HepG2 (cell line): ENCODE measurements at regions not wholly inside any gene's neighbourhood (a gene's known extent, or its start where the extent isn't known, plus 50 kb on each side); places are given as distances from the start of the nearest gene placed in this dataset.

Experiments used
- CBFB ChIP-seq: sonication (generic); formaldehyde crosslinking; IDR thresholded peaks from 2 replicates; pipeline ENCODE4 v1.4.0; 2020; ENCODE audit warnings: missing genetic modification reagents
- CHCHD3 ChIP-seq: sonication (generic); formaldehyde crosslinking; IDR thresholded peaks from 2 replicates; pipeline ENCODE4 v1.8.0; 2022; ENCODE audit warnings: mild to moderate bottlenecking, missing genetic modification reagents, moderate library complexity
- CREBL2 ChIP-seq: sonication (generic); formaldehyde crosslinking; IDR thresholded peaks from 2 replicates; pipeline ENCODE4 v1.8.1; 2023; ENCODE audit warnings: missing genetic modification reagents, mild to moderate bottlenecking, borderline replicate concordance
- DRAP1 ChIP-seq: IDR thresholded peaks from 2 replicates; pipeline ENCODE4 v1.6.1; 2016; ENCODE audit warnings: missing genetic modification reagents, missing compliant biosample characterization
- EEA1 ChIP-seq: sonication (generic); formaldehyde crosslinking; IDR thresholded peaks from 2 replicates; pipeline ENCODE4 v1.5.1; 2020; ENCODE audit warnings: mild to moderate bottlenecking, missing genetic modification reagents, borderline replicate concordance
- FIP1L1 ChIP-seq: fragments of 200-400 bp; formaldehyde crosslinking; IDR thresholded peaks from 2 replicates; pipeline ENCODE4 v1.6.1; 2018; ENCODE audit warnings: low read depth, mild to moderate bottlenecking, low read length, moderate library complexity, borderline replicate concordance; ENCODE audit not compliant: insufficient read depth
- FOSL2 ChIP-seq: sonication (generic); formaldehyde crosslinking; IDR thresholded peaks from 2 replicates; pipeline ENCODE4 v1.4.0; 2020; ENCODE audit warnings: missing genetic modification reagents
- NR1H2 ChIP-seq: sonication (generic); formaldehyde crosslinking; IDR thresholded peaks from 2 replicates; pipeline ENCODE4 v1.8.1; 2022; ENCODE audit warnings: low read depth, missing genetic modification reagents, borderline replicate concordance
- SIN3B ChIP-seq: fragments of 150-350 bp; IDR thresholded peaks from 2 replicates; pipeline ENCODE4 v1.6.1; 2014; ENCODE audit warnings: low read length
- SOX13 ChIP-seq, 3 experiments: fragments of 450-650 bp in 1 of 3; sonication (generic) in 1 of 3; formaldehyde crosslinking in 1 of 3; IDR thresholded peaks in 2 of 3; conservative IDR thresholded peaks in 1 of 3; 2 replicates each; pipeline versions ENCODE4 v1.5.0 to v1.6.1; 2016 to 2020; ENCODE audit warnings: antibody characterized with exemption in 1 of 3, mild to moderate bottlenecking in 1 of 3, missing compliant biosample characterization in 1 of 3, missing genetic modification reagents in 1 of 3, moderate library complexity in 1 of 3
- TEAD3 ChIP-seq: optimal IDR thresholded peaks from 2 replicates; pipeline ENCODE3; 2016; ENCODE audit warnings: borderline replicate concordance
- ZBTB20 ChIP-seq: sonication (generic); formaldehyde crosslinking; IDR thresholded peaks from 2 replicates; pipeline ENCODE4 v1.8.1; 2023; ENCODE audit warnings: missing genetic modification reagents, low read depth, mild to moderate bottlenecking, borderline replicate concordance
- ZNF263 ChIP-seq: sonication (generic); formaldehyde crosslinking; IDR thresholded peaks from 2 replicates; pipeline ENCODE4 v1.4.0; 2020; ENCODE audit warnings: missing genetic modification reagents
- ZNF777 ChIP-seq: sonication (generic); formaldehyde crosslinking; IDR thresholded peaks from 2 replicates; pipeline ENCODE4 v1.4.0; 2020; ENCODE audit warnings: missing genetic modification reagents
- ZNF790 ChIP-seq: sonication (generic); formaldehyde crosslinking; IDR thresholded peaks from 2 replicates; pipeline ENCODE4 v1.8.0; 2022; ENCODE audit warnings: missing genetic modification reagents, mild to moderate bottlenecking, borderline replicate concordance
- ZSCAN21 ChIP-seq: sonication (generic); formaldehyde crosslinking; IDR thresholded peaks from 2 replicates; pipeline ENCODE4 v1.8.0; 2022; ENCODE audit warnings: mild to moderate bottlenecking, missing genetic modification reagents, moderate library complexity, borderline replicate concordance
- TF ChIP-seq, protein P1 (sequence below): sonication (generic); formaldehyde crosslinking; IDR thresholded peaks from 2 replicates; pipeline ENCODE4 v1.4.0; 2020; ENCODE audit warnings: missing genetic modification reagents
- TF ChIP-seq, protein P2 (sequence below): sonication (generic); formaldehyde crosslinking; IDR thresholded peaks from 2 replicates; pipeline ENCODE4 v1.5.1; 2020; ENCODE audit warnings: mild to moderate bottlenecking, missing genetic modification reagents, moderate library complexity
- TF ChIP-seq, protein P3 (sequence below): fragments of 450-650 bp; IDR thresholded peaks from 2 replicates; pipeline ENCODE4 v1.6.1; 2017; ENCODE audit warnings: mild to moderate bottlenecking

DNA sequence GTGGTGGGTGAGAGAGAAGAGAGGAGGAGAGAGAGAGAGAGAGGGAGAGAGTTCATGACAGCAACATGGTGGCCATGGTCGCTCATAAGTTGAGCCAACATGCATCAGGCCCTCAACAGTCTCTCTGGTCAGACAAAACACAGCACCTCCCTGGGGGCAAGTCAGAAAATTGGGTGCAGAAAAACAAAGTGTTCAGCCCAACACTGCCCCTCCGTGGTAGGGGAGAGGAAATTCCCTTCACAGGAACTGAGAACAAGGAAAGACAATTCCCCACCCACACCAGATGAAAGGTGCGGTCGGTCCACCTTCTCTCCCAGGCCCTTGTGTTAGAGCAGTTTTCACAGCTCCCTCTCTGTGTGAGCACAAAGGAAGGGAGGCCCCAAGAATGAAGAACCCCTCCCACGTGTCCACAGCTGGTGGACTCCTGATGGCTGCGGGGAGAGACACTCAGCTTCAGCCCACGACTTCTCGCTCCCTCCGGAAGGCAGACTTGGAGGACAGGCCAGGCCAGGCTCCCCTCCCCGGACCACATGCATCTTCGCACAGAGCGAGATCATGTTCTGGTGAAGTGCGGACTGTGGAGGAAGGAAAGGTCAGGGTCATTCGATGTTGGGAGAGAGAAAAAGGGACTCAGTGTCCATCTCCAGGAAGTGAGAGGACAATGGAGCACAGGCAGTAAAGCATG, 181.7 kb downstream of the ANAPC1 start (continued):
- TF ChIP-seq ZNF777 (CRISPR knock-in tag) (0 out of 2 replicates have a peak, but pooled peaks have one; percentile 32), ZBTB20 (CRISPR knock-in tag) (peak; percentile 70; the same call in 1 of the 2 replicates), FOSL2 (CRISPR knock-in tag) (no peak), SOX13 (IDR thresholded peaks at IDR 0.05) (no peak), SOX13 (CRISPR knock-in tag; conservative IDR thresholded peaks at IDR 0.05 in 1 of 2, IDR thresholded peaks at IDR 0.05 in 1 of 2) (peak in 1 of 2 experiments; percentile 51; a peak in 2 of 4 replicates), NR1H2 (CRISPR knock-in tag) (no peak), DRAP1 (CRISPR knock-in tag) (0 out of 2 replicates have a peak, but pooled peaks have one; percentile 11), TEAD3 (CRISPR knock-in tag) (peak; percentile 28), CHCHD3 (CRISPR knock-in tag) (no peak), CBFB (peak; percentile 53; the same call in 1 of the 2 replicates), FIP1L1 (no peak), ZNF263 (CRISPR knock-in tag) (0 out of 2 replicates have a peak, but pooled peaks have one; percentile 27), SIN3B (no peak), ZSCAN21 (CRISPR knock-in tag) (peak; percentile 68), EEA1 (CRISPR knock-in tag) (peak; percentile 77; the same call in 1 of the 2 replicates), ZNF790 (no peak), CREBL2 (CRISPR knock-in tag) (peak; percentile 49; the same call in 1 of the 2 replicates)
- TF ChIP-seq, protein P1, sequence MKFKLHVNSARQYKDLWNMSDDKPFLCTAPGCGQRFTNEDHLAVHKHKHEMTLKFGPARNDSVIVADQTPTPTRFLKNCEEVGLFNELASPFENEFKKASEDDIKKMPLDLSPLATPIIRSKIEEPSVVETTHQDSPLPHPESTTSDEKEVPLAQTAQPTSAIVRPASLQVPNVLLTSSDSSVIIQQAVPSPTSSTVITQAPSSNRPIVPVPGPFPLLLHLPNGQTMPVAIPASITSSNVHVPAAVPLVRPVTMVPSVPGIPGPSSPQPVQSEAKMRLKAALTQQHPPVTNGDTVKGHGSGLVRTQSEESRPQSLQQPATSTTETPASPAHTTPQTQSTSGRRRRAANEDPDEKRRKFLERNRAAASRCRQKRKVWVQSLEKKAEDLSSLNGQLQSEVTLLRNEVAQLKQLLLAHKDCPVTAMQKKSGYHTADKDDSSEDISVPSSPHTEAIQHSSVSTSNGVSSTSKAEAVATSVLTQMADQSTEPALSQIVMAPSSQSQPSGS (CRISPR knock-in tag), result no peak
- TF ChIP-seq, protein P2, sequence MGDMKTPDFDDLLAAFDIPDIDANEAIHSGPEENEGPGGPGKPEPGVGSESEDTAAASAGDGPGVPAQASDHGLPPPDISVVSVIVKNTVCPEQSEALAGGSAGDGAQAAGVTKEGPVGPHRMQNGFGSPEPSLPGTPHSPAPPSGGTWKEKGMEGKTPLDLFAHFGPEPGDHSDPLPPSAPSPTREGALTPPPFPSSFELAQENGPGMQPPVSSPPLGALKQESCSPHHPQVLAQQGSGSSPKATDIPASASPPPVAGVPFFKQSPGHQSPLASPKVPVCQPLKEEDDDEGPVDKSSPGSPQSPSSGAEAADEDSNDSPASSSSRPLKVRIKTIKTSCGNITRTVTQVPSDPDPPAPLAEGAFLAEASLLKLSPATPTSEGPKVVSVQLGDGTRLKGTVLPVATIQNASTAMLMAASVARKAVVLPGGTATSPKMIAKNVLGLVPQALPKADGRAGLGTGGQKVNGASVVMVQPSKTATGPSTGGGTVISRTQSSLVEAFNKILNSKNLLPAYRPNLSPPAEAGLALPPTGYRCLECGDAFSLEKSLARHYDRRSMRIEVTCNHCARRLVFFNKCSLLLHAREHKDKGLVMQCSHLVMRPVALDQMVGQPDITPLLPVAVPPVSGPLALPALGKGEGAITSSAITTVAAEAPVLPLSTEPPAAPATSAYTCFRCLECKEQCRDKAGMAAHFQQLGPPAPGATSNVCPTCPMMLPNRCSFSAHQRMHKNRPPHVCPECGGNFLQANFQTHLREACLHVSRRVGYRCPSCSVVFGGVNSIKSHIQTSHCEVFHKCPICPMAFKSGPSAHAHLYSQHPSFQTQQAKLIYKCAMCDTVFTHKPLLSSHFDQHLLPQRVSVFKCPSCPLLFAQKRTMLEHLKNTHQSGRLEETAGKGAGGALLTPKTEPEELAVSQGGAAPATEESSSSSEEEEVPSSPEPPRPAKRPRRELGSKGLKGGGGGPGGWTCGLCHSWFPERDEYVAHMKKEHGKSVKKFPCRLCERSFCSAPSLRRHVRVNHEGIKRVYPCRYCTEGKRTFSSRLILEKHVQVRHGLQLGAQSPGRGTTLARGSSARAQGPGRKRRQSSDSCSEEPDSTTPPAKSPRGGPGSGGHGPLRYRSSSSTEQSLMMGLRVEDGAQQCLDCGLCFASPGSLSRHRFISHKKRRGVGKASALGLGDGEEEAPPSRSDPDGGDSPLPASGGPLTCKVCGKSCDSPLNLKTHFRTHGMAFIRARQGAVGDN (CRISPR knock-in tag), result peak; percentile 87
- TF ChIP-seq, protein P3, sequence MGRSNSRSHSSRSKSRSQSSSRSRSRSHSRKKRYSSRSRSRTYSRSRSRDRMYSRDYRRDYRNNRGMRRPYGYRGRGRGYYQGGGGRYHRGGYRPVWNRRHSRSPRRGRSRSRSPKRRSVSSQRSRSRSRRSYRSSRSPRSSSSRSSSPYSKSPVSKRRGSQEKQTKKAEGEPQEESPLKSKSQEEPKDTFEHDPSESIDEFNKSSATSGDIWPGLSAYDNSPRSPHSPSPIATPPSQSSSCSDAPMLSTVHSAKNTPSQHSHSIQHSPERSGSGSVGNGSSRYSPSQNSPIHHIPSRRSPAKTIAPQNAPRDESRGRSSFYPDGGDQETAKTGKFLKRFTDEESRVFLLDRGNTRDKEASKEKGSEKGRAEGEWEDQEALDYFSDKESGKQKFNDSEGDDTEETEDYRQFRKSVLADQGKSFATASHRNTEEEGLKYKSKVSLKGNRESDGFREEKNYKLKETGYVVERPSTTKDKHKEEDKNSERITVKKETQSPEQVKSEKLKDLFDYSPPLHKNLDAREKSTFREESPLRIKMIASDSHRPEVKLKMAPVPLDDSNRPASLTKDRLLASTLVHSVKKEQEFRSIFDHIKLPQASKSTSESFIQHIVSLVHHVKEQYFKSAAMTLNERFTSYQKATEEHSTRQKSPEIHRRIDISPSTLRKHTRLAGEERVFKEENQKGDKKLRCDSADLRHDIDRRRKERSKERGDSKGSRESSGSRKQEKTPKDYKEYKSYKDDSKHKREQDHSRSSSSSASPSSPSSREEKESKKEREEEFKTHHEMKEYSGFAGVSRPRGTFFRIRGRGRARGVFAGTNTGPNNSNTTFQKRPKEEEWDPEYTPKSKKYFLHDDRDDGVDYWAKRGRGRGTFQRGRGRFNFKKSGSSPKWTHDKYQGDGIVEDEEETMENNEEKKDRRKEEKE, result no peak
